ENCODE measurements at regions not wholly inside any gene's neighbourhood (a gene's known extent, or its start where the extent isn't known, plus 50 kb on each side); places are given as distances from the start of the nearest gene placed in this dataset.

- TF ChIP-seq POLR2A (IDR thresholded peaks at IDR 0.05) = no peak
- no peak for TF ChIP-seq CTCF (IDR thresholded peaks at IDR 0.05)
These were observed 123.5 kb upstream of the HS6ST1 start for GRCh38 chr2:128442053-128442751.

Measured in right lobe of liver (tissue), 4 donors.